ENCODE measurements at regions not wholly inside any gene's neighbourhood (a gene's known extent, or its start where the extent isn't known, plus 50 kb on each side); places are given as distances from the start of the nearest gene placed in this dataset.
"Not testable (repeated sequence)": the region's sequence is repeated elsewhere in the genome, so short reads cannot be mapped to it uniquely, and the experiment has no call there.

DNA sequence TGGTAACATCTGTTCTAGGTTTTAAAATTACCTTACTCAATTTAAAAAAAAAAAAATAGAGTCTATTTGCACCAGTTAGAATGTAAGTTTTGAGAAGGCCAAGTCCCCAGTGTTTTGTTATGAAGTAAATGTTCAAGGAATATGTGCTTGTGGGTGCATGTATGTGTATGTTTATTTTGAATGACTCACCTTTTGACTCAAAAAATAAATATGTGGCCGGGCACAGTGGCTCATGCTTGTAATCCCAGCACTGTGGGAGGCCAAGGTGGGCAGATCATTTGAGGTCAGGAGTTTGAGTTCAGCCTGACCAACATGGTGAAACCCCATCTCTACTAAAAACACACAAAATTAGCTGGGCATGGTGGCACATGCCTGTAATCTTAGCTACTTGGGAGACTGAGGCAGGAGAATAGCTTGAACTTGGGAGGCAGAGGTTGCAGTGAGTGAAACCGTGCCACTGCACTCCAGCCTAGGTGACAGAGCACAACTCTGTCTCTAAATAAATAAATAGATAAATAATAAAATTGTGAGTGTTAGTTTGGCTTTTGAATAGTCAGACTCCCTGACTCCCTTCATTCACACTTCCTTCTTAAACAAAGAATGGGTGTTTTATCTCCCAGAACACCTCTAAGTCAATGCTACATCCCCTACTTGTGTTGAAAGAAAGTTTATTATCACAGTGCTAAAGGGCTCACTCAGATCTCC lies 511.3 kb upstream of the PCDH7 start:
- H3K27ac ChIP-seq: no peak overlapping the region
- ATAC-seq (no peak), DNase-seq (no peak)
- intact Hi-C loops (cut with DNase I): no loop called here
- no peaks in the 10 kb centered on the region for H3K36me3 ChIP-seq (replicated peaks in 1 of 2; ENCODE audit: insufficient read depth in 1 of 2, low read depth in 2 of 2)
- no peaks in the 10 kb centered on the region for H3K27me3 ChIP-seq
- 20 to 27% methylated on average over 2 of the region's 2 CpGs for WGBS, 2 donors
- no peaks in the 10 kb centered on the region for H3K4me1 ChIP-seq
- no peaks in the 10 kb centered on the region for H3K9me3 ChIP-seq
- TF ChIP-seq CTCF (IDR thresholded peaks at IDR 0.05): no peak
- no peak for TF ChIP-seq POLR2A (IDR thresholded peaks at IDR 0.05)
- no peak overlapping the region for H3K4me3 ChIP-seq

DNA sequence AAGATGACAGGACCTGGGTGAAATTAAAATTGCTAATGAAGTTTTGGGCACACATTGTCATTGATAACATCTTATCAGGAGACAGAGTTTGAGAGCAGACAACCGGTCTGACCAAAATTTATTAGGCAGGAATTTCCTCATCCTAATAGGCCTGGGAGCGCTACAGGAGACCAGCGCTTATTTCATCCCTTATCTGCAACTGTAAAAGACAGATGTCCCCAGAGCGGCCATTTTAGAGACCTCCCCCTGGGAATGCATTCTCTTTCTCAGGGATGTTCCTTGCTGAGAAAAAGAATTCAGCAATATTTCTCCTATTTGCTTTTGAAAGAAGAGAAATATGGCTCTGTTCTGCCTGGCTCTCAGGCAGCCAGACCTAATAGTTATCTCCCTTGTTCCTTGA lies 504.2 kb upstream of the PCDH7 start:
- H3K9me3 ChIP-seq; H3K4me3 ChIP-seq; H3K27me3 ChIP-seq; H3K36me3 ChIP-seq (replicated peaks in 1 of 2; ENCODE audit: insufficient read depth in 1 of 2, low read depth in 2 of 2); intact Hi-C loops (cut with DNase I); DNase-seq; H3K27ac ChIP-seq; H3K4me1 ChIP-seq; ATAC-seq: not testable (repeated sequence)
- 90 to 91% methylated on average over 4 of the region's 4 CpGs for WGBS, 2 donors

- H3K4me3 ChIP-seq: no peak overlapping the region
- H3K36me3 ChIP-seq (replicated peaks in 1 of 2; ENCODE audit: insufficient read depth in 1 of 2, low read depth in 2 of 2): no peaks in the 10 kb centered on the region
- H3K4me1 ChIP-seq: no peaks in the 10 kb centered on the region
- no peak overlapping the region for H3K27ac ChIP-seq
- TF ChIP-seq CTCF (IDR thresholded peaks at IDR 0.05) (no peak), POLR2A (IDR thresholded peaks at IDR 0.05) (no peak)
- H3K9me3 ChIP-seq: no peaks in the 10 kb centered on the region
- intact Hi-C loops (cut with DNase I): no loop called here
- ATAC-seq (no peak), DNase-seq (no peak)
- H3K27me3 ChIP-seq: no peaks in the 10 kb centered on the region
Observed at GRCh38 chr4:30245140-30245539, 475.0 kb upstream of the PCDH7 start.

GRCh38 chr4:30256116-30256832 lies 463.9 kb upstream of the PCDH7 start:
- Histone ChIP-seq H3K4me3 (no peak overlapping the region), H3K4me1 (no peaks in the 10 kb centered on the region), H3K27ac (no peak overlapping the region), H3K27me3 (no peaks in the 10 kb centered on the region), H3K9me3 (no peaks in the 10 kb centered on the region), H3K36me3 (replicated peaks in 1 of 2; ENCODE audit: insufficient read depth in 1 of 2, low read depth in 2 of 2) (no peaks in the 10 kb centered on the region)
- intact Hi-C loops (cut with DNase I): no loop called here
- no peak for TF ChIP-seq CTCF (IDR thresholded peaks at IDR 0.05)
- TF ChIP-seq POLR2A (IDR thresholded peaks at IDR 0.05): no peak
- ATAC-seq (no peak), DNase-seq (no peak)
- 67 to 69% methylated on average over 3 of the region's 3 CpGs for WGBS, 2 donors

- intact Hi-C loops (cut with DNase I): no loop called here
- no peak overlapping the region for H3K4me3 ChIP-seq
- no peaks in the 10 kb centered on the region for H3K4me1 ChIP-seq
- no peaks in the 10 kb centered on the region for H3K9me3 ChIP-seq
- no peaks in the 10 kb centered on the region for H3K27me3 ChIP-seq
- no peak for DNase-seq
- H3K36me3 ChIP-seq (replicated peaks in 1 of 2; ENCODE audit: insufficient read depth in 1 of 2, low read depth in 2 of 2): no peaks in the 10 kb centered on the region
- WGBS, 2 donors: 42 to 47% methylated on average over 3 of the region's 3 CpGs
- ATAC-seq: no peak
- no peak overlapping the region for H3K27ac ChIP-seq
- TF ChIP-seq CTCF (IDR thresholded peaks at IDR 0.05): no peak
- TF ChIP-seq POLR2A (IDR thresholded peaks at IDR 0.05): no peak
Observed at GRCh38 chr4:30258949-30259348, 461.2 kb upstream of the PCDH7 start.

All from body of pancreas (tissue), 4 donors.